HG03108 (cell line): ENCODE measurements at regions not wholly inside any gene's neighbourhood (a gene's known extent, or its start where the extent isn't known, plus 50 kb on each side); places are given as distances from the start of the nearest gene placed in this dataset.
"Not testable (repeated sequence)": the region's sequence is repeated elsewhere in the genome, so short reads cannot be mapped to it uniquely, and the experiment has no call there.

Experiments used
- ATAC-seq: cut with Tn5 transposase; IDR thresholded peaks from one replicate; pipeline ENCODE4 v1.9.1; 2021; ENCODE audit warnings: moderate library complexity; ENCODE audit not compliant: unreplicated experiment

- peak; percentile 94 for ATAC-seq
Observed at GRCh38 chr9:75455444-75455921, 367.2 kb downstream of the OSTF1 start.

DNA sequence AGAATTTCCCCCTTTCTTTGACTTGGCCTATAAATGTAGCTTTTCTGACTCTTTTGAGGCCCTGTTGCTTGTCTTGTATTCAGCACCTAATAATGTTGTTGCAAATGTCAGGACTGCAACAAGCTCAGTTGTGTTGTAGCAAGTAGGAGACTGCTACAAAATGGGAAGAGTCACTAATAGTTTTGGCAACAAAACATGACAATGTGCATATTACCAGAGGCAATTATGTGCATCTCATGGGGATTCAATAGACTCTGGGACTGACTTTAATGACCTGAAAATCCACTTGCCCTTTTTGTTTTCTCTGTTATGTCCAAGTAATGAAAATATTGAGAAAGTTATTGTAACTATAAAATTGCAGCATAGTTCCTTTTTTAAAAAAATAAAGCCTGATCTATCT lies 368.4 kb downstream of the OSTF1 start:
- ATAC-seq, result no peak

GRCh38 chr9:75457474-75458011 lies 369.2 kb downstream of the OSTF1 start:
- ATAC-seq, result no peak

- not testable (repeated sequence) for ATAC-seq
Observed at GRCh38 chr9:75459311-75459710, 371.0 kb downstream of the OSTF1 start.

DNA sequence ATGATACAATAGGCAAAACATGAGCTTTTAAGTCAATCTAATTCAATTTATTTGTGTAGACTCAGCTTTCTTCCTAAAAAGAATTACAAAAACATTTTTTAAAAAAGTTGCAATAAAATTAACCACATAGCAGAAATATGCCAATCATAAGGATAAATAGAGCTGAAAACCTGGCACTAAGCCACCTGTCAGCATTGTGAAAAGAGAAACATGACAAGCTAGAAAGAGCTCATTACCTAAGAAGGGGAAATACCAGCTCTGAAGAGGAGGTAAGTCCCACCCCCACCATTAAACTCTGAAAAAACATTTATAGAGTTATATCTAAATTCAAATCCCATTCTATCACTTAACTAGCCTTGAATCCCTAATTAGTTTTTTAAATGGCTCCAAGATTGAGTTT lies 372.9 kb downstream of the OSTF1 start:
- ATAC-seq, result no peak

DNA sequence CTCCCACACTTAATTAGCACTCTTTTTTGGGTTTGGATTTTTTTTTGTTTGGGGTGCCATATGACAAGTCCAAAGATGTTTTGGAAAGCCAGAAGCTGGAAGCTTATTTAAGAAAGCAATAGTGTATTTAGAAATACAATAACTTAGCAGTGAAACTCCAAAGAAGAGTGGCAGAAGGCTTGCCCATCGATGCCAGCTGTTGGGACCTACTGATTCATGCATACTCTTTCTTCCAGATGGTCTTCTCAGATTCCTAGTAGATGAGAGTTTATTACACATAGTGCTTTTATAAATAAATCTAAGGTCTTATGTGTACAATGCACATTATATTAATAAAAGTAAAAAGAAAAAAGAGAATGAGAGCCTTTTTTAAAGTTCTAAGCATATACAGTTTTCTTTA lies 374.6 kb downstream of the OSTF1 start:
- no peak for ATAC-seq

- ATAC-seq, result no peak
Observed at GRCh38 chr9:75463871-75464270, 375.6 kb downstream of the OSTF1 start.

GRCh38 chr9:75464726-75465125 lies 376.4 kb downstream of the OSTF1 start:
- no peak for ATAC-seq

GRCh38 chr9:75467142-75467541 lies 378.8 kb downstream of the OSTF1 start:
- ATAC-seq, result no peak

DNA sequence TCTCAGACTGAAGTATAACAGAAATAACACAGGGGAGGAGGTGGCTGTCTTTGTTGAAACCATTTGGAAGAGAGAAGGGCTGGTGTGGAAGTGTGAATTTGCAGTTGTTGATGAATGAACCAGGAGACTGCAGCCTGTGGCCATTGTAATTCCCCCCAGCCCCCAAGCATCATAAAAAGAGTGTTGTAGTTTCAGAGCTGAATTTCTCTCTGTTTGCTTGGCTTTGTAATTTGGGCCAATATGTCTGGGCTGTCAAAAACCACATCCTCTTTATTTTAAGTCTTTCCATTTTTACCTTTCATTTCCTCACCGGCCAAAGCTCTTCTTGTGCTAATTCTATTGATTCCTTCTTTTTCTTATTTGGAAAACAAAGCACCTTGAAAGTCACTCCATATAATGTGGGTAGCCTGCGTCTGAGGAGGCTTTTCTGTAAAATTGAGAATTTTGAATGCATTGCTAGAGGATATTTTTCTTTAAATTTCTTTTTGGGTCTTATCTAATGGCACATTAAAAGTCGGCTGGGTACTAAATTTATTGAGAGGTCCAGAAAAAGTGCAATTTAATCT lies 383.3 kb downstream of the OSTF1 start:
- ATAC-seq, result no peak

DNA sequence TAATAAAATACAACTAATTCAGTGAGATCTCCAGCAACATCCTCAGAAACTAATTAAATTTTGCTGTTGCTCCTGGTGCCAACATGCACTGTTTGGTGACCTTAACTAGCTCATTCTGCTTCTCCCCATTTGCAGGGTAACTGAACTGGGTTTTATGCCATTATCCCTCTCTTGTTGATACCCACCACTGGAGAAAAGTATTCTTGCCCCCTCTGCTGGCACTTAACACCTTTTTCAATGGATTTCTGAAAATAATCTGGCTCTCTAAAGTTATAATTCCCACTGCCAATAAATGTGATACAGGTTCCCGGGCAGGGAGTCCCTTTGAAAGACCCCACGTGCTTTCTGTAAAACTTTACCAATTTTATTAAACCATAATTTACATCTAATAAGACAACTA lies 394.3 kb downstream of the OSTF1 start:
- ATAC-seq, result no peak

GRCh38 chr9:75483636-75484035 lies 395.3 kb downstream of the OSTF1 start:
- ATAC-seq, result no peak

- ATAC-seq, result no peak
Observed at GRCh38 chr9:75487856-75488718, 399.8 kb downstream of the OSTF1 start.

GRCh38 chr9:75488719-75489110 lies 400.4 kb downstream of the OSTF1 start:
- ATAC-seq, result no peak

GRCh38 chr9:75490326-75490725 lies 400.1 kb upstream of the PCSK5 start:
- ATAC-seq, result no peak

GRCh38 chr9:75491533-75491932 lies 398.9 kb upstream of the PCSK5 start:
- no peak for ATAC-seq

- no peak for ATAC-seq
Observed at GRCh38 chr9:75499812-75500211, 390.7 kb upstream of the PCSK5 start.

DNA sequence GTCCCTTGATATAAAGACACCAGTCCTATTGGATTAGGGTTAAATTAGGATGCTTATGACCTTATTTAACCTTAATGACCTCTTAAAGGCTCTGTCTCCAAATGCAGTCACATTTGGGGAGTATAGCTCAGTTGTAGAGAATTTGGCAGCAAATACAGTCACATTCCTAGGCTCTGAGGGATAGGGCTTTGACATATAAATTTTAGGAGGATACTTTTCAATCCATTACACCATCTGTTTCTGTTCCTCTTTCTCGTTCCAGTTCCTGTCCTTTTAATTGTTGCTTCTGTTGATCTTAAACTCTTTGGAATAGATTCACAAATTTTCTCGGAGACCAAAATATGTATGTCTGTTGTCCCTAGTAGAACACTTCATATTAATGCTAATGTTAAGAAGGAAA lies 390.0 kb upstream of the PCSK5 start:
- no peak for ATAC-seq

GRCh38 chr9:75500940-75501339 lies 389.5 kb upstream of the PCSK5 start:
- not testable (repeated sequence) for ATAC-seq

DNA sequence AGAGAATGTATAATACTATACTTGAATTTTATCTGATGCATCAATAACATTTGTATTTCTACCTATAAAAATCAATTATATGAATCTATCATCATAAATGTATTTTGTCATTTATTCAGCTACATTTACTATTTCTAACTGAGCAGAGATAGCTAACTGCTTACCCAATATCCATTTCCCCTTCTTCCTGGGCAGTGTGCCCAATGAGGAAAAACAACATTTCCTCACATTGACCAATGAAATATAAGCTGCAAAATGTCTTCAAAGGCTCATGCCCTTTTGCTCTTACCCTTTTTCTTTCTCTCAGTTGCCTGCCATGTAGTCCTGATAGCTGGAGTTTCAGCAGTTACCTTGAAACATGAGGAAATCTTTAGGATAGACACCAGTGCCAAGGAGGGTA lies 385.8 kb upstream of the PCSK5 start:
- no peak for ATAC-seq

- ATAC-seq, result no peak
Observed at GRCh38 chr9:75505654-75506053, 384.8 kb upstream of the PCSK5 start.

- ATAC-seq, result no peak
Observed at GRCh38 chr9:75529463-75529862, 361.0 kb upstream of the PCSK5 start.
